NCI-H748 (cell line): ENCODE measurements at regions not wholly inside any gene's neighbourhood (a gene's known extent, or its start where the extent isn't known, plus 50 kb on each side); places are given as distances from the start of the nearest gene placed in this dataset.

Source experiments
- DNase-seq: peaks from one replicate; lab custom pipeline; 2025; ENCODE audit not compliant: unreplicated experiment; lab: John Stamatoyannopoulos, UW

DNA sequence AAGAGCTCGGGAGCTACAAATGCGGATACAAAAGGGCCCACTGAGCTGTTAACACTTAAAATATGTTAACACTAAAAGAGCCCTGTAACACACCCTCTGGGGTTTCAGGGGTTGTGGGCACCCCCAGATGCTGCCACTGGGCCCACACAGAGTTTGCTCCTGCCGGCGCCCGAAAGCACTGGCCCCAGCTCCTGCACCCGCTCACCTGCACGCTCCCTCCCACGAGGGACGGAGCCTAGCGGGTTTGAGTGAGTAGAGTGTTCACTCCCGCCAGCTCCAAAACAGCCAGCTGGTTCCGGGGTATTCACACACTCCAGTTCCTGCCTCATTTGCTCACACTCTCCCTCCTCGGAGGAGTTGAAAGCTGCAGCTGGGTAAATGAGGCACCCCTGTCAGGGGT, 357.7 kb downstream of the ETNK1 start:
- peak; percentile 43 for DNase-seq

DNA sequence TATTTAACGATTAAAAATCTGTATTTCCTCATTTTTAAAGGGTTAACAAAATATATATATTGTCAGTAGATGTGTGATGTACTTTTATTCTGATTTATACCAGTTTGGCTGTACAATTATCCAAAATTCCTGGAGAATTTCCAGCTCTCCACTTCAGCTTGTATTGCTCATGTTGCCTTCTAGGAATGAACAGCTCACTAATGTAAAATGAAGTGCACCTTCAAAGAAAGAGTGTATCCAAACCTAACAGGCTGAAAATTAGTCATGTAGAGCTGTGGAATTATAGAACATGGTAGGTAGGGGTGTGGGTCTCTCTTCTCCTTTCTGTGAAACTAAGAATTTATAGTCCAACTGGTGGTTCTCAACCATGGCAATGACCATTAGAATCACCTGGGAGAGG, 362.0 kb downstream of the ETNK1 start:
- no peak for DNase-seq

DNA sequence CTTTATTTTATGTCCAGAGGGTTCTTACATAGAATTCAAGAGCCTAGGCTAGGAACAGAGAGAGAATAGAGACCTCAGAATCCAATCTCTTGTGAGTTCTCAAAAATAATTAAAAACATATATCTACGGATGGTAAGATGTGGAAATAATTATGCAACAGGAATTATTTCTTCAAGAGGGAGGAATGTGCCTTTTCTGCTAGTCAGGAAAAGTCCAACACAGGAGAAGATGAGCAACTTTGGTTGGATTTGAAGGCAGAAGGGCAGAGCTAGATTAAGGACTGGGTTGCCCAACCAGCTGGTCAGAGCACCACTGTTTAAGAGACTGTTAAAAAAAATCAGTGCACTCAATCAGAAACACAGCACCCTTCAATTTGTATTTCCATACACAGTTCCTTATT, 365.5 kb downstream of the ETNK1 start:
- DNase-seq: no peak

DNA sequence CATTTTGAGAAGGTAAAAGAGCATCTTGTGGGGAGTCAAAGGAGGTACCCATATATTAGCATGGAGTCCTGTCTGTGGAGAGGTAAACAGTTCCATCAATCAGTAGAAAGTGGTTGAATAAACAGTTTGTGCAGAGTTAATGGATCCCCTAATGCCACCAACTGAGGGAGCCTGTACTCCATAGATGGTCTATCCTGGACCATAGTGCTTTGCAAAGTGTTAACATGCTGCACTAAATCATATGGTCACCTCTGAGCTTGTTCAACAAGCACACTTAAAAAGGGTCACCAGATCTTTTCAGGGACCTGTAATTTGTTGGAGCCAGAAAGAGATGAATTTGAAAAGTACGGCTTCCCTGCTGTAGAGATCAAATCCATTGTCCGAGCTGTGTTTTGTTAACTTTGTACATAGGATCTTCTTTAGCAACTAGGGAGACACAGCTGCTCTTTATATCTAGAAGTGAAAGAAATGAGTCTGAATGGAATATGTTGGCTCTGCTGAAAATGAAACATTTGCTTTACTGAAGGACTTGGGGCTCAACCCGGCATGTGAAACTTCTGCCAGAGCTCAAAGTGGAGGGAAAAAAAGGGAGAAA, 366.4 kb downstream of the ETNK1 start:
- DNase-seq: no peak

DNA sequence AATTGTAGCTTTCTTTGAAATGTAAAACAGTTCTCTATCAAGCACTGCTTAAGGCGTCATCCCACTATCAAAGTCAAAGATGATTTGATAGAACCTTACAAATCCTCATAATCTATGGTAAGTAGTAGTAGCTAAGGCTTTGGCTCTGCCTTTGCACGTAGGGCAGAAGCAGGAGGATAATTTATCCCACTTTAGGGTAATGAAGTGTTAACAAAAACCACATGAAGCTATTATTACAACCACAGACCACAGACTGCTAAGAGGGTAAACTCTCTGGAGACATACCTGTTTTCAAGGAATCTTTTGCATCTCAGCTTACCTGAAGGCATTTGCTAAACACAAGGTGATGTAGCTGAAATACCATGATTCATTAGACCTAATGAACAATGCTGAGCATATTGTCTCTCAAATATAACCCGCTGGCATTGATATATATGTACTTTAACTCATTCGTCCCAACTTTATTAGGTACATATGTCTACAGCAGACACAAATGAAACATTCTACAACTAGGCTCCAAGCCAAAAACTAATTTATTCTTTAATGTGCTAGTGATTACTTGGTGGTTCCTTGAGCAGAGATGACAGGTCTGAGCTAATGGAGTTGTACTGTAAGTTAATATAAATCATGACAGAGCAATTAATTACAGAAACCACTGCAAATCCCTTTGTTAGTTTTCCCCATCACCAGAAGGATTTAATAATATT, 368.8 kb downstream of the ETNK1 start:
- no peak for DNase-seq

DNA sequence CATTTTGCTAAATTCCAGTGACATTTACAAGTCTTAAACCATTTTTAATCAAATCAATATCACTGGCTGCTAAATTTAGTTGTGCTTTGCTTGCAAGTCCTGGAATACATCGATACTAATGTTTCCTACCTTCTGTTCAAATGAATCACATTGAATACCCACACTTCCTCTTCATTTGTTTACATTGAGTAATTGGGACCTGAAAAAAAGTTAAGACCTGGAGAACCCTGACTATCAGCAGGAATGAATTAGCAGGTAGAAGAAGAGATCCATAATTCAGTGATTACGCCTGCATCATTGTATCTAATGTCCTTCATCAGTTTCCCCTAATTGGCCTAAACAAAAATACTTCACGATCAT, 369.3 kb downstream of the ETNK1 start:
- no peak for DNase-seq

DNA sequence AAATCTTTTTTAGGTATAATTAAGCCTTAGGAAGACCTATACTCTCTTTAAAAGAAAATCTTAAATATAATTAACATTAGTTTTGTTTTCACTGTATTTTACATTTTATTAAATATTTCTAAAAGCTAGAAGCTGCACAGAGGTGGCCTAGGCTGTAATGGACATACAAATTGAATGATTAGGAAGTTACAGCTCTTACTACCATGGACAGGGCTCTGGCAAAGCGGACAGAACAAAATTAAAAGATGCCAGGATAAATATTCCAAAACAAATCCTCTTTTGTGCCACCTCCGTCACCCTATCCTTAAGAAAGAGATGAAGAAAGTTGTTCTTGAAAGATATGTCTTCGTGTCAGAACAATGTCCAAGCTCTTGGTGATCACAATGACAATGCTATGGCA, 376.5 kb downstream of the ETNK1 start:
- no peak for DNase-seq

DNA sequence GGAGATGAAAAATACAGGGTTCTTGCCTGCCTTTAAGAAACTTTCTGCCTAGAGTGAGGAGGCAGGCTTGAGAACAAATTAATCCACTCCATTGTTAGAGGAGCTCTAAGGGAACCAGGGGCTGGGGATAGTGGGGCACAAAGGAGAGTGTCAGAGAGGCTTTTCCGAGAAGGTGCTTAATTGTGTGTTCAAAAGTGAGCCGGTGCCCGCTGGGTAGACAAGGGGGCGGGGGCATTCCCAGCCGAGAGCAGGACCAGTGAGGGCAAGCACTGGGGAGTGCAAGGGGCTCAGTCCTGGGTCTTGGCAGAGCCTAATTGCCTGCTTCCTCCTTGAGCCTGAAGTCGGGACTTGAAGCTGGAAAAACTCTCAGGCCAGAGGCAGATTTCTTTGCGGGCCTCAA, 377.4 kb downstream of the ETNK1 start:
- no peak for DNase-seq

DNA sequence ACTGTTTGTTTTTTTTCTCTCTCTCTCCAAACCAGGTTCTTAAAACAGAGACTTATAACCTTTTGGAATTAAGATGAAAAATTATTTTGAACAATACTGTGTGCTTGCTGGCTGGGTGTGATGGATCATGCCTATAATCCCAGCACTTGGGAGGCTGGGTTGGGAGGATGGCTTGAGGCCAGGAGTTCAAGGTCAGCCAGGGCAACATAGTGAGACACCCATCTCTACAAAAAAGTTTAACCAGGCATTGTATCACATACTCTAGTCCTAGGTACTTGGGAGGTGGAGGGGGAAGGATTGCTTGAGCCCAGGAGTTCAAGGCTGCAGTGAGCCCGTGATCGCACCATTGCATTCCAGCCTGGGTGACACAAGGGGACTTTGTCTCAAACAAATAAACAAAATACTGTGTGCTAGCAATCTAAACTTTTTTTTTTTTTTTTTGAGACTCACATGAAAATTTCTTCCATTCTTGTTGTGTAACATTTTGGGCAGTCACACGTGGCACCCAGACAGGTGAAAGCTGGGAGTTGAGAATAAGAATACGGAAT, 379.6 kb downstream of the ETNK1 start:
- no peak for DNase-seq

DNA sequence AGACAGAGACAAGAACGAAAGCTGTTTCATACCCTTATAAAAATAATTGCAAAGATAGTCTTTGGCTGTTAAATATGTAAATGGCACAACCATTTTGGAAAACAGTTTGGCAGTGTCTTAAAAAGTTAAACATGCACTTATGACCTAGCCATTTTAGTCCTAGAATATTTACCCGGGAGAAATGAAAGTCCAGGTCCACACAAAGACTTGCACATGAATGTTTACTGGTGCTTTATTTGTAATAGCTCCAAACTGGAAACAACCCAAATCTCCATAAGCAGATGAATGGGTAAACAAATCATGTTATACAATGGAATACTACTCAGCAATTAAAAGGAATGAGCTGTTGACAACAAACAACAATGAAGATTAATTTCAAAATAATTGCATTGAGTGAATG, 380.4 kb downstream of the ETNK1 start:
- DNase-seq: no peak

DNA sequence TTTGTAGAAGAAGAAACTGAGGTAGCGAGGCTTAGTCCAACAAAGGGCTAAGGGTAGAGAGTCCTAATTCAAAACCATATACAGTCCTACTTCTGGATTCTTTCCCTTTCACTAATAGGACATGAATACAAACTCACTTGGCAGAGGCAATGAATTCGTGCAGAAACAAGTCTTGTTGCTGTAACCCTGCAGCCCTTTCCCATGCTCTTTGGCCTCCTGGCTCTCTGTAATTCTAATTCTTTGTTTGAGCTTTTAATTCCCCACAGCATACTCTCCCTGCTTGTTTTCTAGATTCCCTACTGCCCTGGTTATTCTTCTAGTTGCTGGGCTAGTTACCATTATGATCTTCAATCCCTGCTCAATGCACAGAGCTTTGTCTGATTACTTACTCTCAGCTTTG, 381.4 kb downstream of the ETNK1 start:
- DNase-seq: no peak

DNA sequence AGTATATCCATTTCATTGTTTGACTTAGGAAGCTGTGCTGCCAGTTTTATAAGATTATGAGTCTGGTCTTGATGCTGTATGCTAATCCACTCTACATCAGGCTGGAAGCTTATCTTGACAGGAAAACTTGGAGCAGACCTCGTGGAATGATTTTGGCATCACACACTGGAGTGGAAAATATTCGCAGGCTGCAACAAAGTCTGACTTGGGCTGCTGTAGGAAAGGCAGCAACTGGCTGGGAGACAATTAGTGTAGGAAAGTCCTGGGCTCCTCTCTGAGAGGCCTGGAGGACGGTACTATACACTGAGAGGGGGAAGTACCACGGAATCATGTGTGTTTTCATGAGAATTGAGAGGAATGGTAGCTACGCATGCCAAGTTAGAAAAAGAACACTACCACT, 383.7 kb downstream of the ETNK1 start:
- no peak for DNase-seq

DNA sequence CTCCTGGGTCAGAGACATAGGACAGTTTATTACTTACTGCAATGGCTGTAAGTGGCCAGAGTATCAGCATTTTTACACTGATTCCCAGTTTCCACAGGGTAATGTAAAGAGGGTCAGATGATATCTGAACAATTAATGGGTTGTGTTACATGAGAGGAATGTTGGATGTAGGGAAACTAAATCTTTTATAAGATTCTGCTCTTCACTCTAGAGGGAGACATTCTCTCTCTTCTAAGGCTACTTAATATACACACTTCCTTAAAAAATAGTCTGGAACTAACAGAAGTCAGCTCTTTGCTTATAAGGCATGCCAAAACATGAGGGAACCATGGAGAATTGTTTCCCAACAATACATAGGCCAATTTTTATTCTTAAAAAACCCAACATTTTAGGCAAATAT, 389.8 kb downstream of the ETNK1 start:
- DNase-seq: no peak

DNA sequence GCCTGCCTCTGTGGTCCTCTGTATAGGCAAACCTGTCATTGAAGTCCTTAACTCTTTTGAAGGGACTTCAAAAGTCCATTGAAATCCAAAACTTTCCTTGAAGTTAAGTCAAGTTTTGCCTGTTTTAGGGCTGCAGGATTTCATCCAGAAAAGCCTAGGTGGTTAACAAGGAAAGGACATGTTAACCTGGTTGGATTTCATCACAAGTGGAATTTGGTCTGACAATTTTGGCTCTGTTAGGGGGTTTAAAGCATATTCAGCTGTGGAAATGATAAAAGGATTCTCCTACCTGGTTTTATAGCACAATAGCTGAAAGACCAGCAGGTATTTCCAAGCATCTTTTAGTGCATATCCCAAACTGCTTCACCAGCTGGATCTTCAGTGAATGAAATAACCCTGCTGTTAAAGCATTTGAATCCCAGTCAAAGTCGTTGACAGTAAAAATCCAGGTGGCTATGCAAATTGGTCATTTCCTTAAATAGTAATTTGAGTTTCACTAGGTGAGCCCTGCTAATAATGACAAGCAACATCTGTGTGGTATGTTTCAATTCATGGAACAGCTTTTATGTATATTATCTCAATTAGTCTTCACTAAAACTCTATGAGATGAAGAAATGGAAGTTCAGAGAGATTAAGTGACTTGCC, 400.5 kb downstream of the ETNK1 start:
- DNase-seq: no peak

DNA sequence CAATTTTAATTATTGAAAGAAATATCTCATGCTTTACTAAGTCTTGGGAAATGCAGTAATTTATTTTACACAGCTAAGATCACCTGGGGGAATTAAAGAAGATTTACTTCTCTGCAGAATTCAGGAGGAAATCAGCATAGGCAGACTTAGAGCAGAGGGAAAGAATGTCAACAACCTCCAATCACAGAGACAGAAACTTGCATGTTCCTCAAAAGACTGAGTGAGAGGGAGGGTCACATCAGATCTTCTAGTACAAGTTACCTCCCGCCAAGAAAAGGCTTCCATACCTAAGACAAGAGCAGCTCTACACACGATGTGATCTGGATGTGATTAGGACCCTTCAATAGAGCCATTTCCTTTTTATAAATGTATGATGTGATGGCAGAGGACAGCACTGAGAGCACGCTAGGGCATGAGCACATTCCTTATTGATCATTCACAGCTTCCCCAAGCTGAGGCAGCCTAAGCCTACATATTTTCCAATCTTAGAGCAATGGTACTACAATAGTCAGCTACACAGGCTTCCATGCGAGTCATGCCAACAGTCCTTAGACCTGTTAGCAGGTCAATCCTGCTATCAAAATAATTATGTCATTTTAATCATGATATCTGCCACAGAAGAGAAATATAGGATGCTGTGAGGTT, 403.3 kb downstream of the ETNK1 start:
- DNase-seq: no peak

DNA sequence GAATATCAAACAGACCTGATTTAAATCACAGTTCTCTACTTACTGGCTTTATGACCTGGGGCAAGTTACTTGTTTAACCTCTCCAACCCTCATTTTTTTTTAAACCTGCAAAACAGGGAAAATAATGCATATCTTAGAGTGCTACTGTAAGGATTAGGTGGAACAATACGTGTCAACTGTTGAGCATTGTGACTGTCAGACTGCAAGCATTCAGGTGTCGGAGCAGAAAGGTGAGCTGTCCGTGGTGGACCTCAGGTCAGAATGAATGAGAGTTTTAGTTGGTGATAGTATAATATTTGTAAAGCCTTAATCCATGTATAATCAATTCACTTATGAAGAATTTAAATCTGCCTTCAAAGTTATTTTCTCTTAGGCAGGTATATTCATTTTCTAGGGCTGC, 404.2 kb downstream of the ETNK1 start:
- no peak for DNase-seq

DNA sequence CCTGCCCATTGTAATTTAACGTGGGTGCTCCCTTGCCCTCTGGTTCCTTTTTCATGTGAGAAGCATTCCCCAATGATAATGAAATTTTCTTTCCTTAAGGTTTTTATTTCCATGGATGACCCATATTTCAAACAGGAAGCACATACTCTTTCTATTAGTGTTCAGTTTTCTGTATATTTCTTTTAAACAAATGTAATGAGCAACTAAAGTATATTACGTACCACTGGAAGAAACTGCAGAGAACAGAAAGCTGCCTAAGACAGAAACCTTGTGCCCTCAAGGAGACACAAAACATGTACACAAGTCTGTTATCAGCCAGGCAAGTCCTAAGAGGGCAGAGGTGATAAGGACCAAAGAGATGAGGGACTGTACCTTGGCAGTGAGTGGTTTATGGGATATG, 414.9 kb downstream of the ETNK1 start:
- DNase-seq: no peak

DNA sequence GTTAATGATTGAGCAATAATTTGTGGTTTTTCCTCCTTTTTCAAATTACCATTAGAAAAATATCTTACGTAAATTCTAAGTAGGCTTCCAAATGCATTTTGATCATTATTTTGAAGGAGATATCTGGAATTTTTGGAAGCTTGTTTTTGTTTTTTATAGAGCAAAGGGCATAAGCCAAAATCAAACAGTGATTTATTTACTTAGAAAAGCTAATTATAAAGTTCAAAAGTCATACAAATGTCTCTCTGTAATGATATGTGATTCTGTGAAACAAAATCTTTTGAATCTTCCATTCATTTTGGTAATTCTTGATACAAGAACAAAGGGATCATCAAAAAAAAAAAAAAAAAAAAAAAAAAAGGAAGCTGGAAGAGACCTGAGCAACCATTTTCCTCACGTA, 416.8 kb downstream of the ETNK1 start:
- no peak for DNase-seq

DNA sequence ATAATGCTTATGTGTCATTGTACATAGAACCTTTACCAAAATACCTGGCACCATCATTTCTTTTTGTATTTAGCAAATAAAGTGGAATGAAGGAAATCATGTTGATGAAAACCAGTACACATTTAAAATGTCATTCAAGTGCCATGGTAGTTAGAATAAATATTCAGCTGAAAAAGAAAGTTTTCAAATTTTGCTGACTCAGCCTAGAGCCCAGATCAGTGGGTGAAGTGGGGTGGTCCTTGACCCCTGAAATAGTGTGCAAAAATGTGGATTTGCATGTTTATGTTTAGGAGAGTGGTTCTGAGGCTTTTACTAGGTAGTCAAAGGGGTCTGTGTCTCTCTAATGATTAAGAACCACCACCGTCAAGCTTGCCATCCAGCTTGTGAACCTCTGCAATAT, 418.7 kb downstream of the ETNK1 start:
- no peak for DNase-seq

DNA sequence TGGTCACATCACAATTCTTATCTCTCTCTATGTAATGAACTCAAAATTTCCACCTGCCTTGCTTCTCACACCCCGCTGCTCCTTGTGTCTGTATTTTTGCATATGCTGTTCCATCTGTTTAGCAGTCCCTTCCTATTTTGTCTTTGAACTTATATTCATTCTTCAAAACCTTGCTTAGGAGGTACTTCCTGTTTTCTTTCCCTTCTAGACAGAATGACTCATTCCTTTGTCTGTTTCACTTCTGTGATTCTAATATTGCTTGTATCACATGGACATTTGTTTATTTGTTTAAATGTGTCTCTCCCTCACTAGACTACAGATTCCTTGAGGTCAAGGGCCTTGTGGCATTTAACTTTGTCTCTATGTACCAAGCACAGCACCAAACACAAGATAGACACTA, 424.2 kb downstream of the ETNK1 start:
- peak; percentile 4 for DNase-seq

DNA sequence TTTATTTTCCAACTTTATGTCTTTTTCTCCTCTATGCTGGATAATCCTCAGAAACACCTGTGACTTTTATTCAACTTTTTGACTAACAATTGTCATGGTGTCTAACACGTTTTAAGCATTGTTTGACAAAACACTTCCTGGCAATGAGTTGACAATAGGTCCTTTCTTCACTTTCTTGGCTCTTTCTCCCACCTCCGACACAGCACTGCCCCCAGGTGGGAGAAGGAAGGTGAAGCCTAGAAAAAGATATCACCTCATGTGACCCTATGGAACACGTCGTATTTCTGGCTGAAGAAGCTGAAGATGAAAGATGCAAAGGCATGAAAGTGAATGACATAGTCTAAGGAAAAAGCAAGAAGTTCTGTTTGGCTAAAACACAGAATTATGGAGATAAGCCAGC, 430.0 kb downstream of the ETNK1 start:
- peak; percentile 54 for DNase-seq

DNA sequence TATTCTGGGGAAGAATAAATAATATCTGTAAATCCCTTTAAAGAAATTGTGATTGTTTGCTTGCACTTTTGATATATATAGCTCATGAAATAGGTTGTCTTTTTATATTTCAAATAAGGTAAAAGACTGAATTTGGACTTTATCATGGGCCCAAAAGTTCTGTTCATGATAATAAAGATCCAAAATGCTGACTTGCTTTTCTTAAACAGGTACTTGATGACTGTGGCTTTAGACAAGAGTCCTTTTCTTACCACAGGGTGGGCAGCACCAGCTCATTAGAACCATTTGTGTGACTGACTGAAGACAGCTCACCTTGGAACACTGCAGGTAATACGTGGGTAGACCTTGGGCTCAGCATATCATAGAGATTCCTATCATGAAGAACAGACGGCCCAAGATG, 432.6 kb downstream of the ETNK1 start:
- no peak for DNase-seq
